ENCODE measurements at regions not wholly inside any gene's neighbourhood (a gene's known extent, or its start where the extent isn't known, plus 50 kb on each side); places are given as distances from the start of the nearest gene placed in this dataset.
"Not testable (repeated sequence)": the region's sequence is repeated elsewhere in the genome, so short reads cannot be mapped to it uniquely, and the experiment has no call there.

DNA sequence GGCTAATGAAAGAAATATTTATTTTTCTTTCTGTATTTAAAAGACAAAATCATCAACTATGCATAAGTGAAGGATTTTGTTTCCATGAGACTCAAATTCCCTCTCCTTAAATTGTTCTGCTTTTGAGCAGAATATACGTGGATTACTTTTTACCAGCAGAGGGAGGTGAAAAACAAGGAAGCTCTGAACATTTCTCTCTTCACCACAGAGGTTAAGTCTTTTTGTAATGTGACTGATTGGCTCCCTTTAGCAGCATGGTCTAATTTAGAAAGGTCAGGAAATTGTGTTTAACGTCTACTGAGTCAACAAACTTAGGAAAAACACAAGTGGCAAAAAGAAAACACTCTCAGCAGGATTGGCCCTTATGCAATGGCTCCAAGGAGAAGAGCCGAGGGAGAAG lies 55.1 kb upstream of the F9 start:
- no peak overlapping the region for H3K4me3 ChIP-seq (ENCODE audit: low read depth, low read length)

DNA sequence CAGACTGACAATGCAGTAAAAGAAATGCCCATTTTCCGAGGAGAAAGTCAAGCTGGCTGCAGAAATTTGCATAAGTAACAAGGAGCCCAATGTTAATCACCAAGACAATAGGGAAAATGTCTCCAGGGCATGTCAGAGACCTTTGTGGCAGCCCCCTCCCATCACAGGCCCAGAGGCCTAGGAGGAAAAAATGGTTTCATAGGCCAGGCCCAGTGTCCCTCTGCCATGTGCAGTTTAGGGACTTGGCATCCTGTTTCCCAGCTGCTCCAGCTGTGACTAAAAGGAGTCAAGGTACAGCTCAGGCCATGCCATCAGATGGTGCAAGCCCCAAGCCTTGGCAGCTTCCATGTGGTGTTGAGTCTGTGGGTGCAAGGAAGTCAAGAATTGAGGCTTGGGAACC lies 68.6 kb upstream of the F9 start:
- not testable (repeated sequence) for H3K4me3 ChIP-seq (ENCODE audit: low read depth, low read length)

DNA sequence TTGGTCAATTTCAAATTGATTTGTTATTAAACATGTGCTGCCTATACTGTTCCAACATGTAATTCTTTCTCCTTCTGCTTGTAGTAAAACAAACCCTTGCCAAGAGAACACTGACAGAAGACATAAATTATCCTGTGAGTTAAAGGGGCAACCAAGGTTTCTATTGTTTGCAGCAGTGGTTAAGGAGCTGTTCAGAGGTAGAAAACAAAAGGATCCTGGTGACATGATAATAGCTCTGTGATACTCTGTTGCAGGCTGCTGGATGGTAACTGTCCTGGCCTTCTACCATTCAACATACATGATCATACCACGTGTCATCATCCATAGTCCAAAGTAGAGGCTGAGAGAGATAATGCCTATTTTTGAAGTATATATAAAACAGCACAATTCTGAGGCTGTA lies 75.8 kb upstream of the F9 start:
- no peak overlapping the region for H3K4me3 ChIP-seq (ENCODE audit: low read depth, low read length)

DNA sequence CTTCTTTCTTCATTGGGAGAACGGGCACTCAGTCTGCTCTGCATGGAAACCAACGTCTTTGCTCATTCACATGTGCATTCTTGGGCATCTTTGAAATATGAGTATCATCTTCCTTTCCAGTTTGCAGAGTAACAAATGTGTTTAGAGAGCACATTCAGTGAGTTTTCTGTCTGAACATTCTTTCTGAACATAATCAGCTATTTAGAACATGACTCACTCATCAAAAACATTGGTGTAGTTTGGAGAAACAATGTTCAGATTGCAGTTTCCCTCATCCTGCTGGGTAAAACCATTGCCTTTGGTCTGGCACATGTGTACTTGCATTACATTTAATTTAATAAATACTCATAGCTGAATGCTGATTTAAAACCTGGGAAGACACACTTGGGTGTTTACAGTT lies 81.5 kb upstream of the F9 start:
- H3K4me3 ChIP-seq (ENCODE audit: low read depth, low read length), result no peak overlapping the region

DNA sequence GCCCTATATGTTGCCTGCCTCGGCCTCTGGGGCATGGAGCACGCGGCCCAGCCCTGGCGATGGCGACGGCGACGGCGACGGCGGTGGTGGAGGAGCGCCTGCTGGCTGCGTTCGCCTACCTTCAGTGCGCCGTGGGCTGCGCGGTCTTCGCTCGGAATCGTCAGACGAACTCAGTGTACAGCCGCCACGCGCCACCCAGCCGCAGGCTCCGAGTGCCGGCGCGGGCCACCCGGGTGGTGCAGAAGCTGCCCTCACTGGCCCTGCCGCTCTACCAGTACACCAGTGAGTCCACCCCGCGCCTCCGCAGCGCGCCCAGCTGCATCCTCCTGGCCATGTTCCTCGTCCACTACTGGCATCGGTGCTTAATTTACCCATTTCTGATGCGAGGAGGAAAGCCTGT lies 83.7 kb upstream of the F9 start:
- H3K4me3 ChIP-seq (ENCODE audit: low read depth, low read length), result no peak overlapping the region

DNA sequence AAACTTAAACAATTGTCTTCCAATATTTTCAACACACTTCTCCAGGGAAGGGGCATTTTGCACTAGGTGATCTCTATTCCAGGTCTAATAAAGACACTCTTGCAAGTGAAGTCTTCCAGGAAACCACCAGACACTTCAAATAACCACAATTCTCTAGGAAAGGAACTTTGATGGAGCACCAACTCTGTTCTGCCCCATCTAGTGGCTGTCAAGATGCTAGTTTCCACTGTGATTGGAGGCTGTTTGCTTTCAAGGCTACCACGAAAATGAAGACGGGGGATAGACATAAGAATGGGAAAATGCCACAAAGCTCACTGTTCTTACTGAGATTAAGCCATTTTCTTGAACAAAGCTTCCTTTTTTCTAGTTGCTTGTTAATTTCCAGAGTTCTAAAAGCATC lies 100.6 kb upstream of the F9 start:
- no peak overlapping the region for H3K4me3 ChIP-seq (ENCODE audit: low read depth, low read length)

DNA sequence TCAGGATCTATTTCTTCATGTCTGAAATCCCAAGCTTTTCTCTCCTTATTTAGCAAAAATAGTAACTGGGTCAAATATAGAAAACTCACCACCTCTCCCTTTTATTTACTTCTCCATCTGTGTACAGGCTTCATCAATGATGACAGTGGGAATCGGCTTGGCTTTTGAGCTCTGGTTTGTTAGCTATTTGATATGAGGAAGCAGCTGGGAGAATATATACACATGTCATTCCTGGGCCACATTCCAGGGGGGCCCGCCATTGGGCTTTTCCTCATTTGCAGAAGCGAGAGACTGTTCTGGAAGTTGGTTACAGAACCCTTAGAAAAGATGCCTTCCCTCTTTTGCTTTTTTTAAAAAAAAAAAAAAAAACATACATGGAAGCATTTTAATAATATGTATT lies 107.4 kb upstream of the F9 start:
- H3K4me3 ChIP-seq (ENCODE audit: low read depth, low read length), result no peak overlapping the region

DNA sequence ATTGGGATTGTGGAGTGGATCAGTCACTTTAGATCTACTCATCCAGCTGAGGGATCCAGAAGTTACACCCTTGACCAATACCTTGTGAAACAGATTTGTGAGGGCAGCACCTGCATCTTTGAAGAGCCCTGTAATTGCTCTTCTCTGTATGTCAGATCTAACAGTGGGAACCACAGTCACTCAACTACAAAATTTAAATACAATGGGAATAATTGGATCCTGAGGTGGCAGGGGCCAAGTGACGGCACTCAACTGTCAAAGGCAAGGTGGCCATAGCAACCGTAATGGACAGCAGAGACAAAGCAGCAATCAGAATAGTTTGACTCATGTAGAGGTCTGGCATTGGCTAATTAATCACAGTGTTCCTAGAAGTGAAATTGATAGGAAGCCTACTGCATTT lies 132.3 kb upstream of the F9 start:
- H3K4me3 ChIP-seq (ENCODE audit: low read depth, low read length), result not testable (repeated sequence)

DNA sequence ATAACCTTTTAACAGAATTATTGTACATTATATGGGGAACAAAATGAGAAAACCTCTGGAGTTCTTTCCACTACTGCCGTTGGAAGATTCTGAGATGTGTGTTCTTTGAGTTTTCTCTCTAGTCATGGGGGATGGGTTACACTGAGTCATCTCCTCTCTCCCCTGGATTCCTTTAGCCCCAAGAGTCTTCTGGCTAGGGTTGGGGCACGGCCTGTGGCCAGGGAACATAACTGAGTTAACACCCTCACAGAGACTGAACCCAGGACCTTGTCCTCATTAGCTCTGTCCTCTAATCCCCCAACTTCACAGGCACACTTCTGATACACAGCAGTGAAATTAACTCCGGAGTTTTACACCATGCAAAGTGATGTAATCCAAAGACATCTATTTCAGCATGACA lies 142.3 kb upstream of the F9 start:
- no peak overlapping the region for H3K4me3 ChIP-seq (ENCODE audit: low read depth, low read length)

DNA sequence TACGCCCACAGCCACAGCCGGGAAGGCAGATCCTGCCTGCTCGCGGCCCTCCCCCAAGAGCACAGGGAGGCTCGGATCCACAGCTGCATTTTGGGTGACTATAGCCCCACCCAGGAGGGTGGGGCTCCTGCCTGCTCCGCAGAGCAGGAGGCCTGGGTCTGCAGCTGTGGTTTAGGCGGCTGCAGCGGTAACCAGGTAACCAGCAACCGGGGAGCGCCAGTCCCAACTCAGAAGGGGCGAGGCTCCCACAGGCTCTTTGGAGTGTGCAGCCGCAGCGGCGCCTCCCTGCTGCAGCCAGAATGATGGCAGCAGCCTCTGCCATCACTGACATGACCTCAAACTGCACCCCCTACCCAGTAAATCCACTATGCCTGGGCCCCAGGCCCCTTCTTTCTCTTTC lies 148.0 kb upstream of the F9 start:
- H3K4me3 ChIP-seq (ENCODE audit: low read depth, low read length), result no peak overlapping the region

DNA sequence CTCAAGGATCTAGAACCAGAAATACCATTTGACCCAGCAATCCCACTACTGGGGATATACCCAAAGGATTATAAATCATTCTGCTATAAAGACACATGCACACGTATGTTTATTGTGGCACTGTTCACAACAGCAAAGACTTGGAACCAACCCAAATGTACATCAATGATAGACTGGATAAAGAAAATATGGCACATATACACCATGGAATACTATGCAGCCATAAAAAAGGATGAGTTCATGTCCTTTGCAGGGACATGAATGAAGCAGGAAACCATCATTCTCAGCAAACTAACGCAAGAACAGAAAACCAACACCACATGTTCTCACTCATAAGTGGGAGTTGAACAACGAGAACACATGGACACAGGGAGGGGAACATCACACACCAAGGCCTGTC lies 154.0 kb upstream of the F9 start:
- not testable (repeated sequence) for H3K4me3 ChIP-seq (ENCODE audit: low read depth, low read length)

DNA sequence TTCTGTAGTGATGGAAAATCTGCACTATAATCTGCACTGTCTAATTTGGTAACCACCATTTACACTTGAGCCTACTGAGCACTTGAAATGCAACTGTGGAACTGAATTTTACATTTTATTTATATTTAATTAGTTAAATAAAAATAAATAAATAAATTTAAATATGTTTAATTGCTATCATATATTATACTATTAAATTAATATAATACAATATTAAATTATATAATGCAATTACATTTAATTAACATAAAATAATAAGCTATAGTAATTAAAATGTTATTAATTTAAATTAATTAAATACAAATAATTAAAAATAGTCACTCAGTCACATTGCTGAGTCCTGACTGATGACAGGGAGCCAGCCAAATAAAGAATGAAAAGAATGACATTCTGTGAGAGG lies 170.2 kb upstream of the F9 start:
- H3K4me3 ChIP-seq (ENCODE audit: low read depth, low read length), result no peak overlapping the region

DNA sequence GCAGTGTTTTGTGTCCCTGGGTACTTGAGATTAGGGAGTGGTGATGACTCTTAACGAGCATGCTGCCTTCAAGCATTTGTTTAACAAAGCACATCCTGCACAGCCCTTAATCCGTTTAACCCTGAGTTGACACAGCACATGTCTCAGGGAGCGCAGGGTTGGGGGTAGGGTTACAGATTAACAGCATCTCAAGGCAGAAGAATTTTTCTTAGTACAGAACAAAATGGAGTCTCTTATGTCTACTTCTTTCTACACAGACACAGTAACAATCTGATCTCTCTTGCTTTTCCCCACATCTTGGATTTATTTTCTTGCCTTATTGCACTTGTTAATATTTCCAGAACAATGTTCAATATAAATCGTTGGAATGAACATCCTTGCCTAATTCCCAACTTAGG lies 187.9 kb upstream of the F9 start:
- H3K4me3 ChIP-seq (ENCODE audit: low read depth, low read length), result not testable (repeated sequence)

DNA sequence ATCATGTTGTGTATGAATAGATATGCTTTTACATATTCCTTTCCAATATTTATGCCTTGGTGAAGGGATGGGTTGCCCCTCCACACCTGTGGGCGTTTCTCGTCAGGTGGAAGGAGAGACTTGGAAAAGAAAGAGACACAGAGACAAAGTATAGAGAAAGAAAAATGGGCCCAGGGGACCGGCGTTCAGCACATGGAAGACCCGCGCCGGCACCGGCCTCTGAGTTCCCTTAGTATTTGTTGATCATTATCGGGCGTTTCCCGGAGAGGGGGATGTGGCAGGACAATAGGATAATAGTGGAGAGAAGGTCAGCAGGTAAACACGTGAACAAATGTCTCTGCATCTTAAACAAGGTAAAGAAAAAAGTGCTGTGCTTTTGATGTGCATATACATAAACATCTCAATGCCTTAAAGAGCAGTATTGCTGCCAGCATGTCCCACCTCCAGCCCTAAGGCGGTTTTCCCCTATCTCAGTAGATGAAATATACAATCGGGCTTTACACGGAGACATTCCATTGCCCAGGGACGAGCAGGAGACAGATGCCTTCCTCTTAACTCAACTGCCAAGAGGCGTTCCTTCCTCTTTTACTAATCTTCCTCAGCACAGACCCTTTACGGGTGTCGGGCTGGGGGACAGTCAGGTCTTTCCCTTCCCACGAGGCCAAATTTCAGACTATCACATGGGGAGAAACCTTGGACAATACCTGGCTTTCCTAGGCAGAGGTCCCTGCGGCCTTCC lies 188.5 kb upstream of the F9 start:
- not testable (repeated sequence) for H3K4me3 ChIP-seq (ENCODE audit: low read depth, low read length)

DNA sequence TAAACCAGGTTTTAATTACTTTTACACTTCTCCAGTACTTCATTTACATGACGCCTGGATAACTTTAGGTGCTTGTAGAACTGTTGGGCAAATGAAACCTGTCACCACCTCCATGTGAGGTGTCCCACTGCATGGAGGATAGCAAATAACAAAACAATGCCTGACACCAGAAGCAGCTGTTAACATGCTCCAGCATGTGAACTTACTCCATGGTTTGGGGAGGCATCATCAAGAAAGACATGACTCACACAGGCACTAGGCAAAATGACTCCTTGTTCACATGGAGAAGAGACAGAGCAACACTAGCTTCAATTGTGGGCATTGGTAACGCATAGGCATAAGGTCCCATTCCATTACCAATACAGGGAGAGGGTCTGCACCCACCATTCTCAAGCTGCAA lies 198.1 kb upstream of the F9 start:
- no peak overlapping the region for H3K4me3 ChIP-seq (ENCODE audit: low read depth, low read length)

DNA sequence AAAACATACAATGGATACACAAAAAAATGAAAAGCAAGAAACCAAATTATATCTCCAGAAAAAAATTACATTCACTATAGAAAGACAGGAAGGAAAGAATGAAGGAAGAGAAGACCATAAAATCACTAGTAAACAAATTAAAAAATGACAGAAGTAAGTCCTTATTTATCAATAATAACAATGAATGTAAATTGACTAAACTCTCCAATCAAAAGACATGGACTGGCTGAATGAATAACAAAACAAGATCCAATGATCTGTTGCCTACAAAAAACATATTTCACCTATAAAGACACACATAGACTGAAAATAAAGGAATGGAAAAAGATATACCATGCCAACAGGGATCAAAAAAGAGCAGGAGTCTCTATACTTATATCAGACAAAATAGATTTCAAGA lies 203.2 kb upstream of the F9 start:
- H3K4me3 ChIP-seq (ENCODE audit: low read depth, low read length), result no peak overlapping the region

DNA sequence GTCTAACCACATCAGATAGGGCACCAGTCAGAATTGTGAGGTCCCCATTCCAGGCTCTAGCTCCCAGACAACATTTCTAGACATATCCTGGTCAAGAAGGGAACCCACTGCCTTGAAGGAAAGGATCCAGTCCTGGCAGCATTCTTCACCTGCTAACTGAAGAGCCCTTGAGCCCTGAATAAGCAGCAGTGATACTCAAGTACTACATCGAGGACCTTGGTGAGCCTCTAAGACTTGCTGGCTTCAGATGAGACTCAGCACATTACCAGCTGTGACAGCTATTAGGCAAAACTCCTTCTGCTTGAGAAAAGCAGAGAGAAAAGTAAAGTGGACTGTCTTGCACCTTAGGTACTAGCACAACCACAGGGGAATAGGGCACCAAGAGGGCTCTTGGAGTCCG lies 205.8 kb upstream of the F9 start:
- no peak overlapping the region for H3K4me3 ChIP-seq (ENCODE audit: low read depth, low read length)

DNA sequence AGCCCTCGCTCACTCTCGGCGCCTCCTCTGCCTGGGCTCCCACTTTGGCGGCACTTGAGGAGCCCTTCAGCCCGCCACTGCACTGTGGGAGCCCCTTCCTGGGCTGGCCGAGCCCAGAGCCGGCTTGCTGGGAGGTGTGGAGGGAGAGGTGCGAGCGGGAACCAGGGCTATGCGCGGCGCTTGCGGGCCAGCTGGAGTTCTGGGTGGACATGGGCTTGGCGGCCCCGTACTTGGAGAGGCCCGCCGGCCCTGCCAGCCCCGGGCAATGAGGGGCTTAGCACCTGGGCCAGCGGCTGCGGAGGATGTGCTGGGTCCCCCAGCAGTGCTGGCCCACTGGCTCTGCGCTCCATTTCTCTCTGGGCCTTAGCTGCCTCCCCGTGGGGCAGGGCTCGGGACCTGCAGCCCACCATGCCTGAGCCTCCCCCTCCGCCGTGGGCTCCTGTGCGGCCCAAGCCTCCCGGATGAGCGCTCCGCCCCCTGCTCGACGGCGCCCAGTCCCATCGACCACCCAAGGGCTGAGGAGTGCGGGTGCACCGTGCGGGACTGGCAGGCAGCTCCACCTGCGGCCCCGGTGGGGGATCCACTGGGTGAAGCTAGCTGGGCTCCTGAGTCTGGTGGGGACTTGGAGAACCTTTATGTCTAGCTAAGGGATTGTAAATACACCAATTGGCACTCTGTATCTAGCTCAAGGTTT lies 209.7 kb upstream of the F9 start:
- H3K4me3 ChIP-seq (ENCODE audit: low read depth, low read length), result not testable (repeated sequence)

DNA sequence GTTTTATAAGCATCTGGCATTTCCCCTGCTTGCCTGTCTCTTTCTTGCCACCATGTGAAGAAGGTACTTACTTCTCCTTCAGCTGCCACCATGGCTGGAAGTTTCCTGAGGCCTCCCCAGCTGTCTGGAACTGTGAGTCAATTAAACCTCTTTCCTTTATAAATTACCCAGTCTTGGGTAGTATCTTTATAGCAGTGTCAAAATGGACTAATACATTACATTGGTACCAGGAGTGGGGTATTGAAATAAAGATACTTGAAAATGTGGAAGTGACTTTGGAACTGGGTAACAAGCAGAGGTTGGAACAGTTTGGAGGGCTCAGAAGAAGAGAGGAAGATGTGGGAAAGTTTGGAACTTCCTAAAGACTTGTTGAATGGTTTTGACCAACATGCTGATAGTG lies 223.9 kb upstream of the F9 start:
- not testable (repeated sequence) for H3K4me3 ChIP-seq (ENCODE audit: low read depth, low read length)

DNA sequence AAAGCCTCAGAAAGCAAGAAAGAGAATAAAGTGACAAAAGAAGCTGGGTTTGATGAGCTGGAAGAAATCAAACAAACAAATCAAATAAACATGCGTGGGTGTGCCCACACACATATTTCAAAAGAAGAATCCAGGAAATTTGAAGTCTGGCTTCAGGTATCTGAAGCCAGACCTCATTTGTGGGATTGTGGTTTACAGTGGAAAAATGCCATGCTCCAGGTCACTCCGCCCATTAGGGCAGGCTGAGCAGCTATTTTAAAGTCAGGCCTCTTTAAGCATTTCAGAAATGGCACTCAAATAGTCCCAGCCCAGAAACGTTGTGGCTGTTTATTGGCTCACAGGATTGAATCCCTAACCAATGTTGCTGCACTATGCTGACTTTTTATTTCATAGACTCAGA lies 226.1 kb upstream of the F9 start:
- H3K4me3 ChIP-seq (ENCODE audit: low read depth, low read length), result no peak overlapping the region

DNA sequence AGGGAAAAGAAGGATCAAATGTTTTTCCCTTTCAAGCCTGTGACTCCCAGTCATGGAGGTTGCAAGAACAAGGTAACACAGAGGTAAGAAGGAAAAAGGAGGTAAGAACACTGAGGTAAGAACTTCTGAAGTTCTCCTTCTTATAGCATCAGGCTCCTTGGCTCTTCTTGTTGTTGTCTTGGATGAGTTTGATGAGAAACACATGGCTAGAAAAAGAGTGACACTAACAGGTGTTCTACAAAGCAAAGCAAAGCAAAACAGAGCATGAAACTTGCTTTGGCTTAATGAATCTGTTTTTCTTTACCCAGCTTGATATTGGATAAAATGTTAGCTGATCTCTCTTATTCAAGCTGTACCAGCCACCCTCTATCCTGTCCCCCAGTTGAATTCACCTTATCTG lies 231.2 kb upstream of the F9 start:
- no peak overlapping the region for H3K4me3 ChIP-seq (ENCODE audit: low read depth, low read length)

DNA sequence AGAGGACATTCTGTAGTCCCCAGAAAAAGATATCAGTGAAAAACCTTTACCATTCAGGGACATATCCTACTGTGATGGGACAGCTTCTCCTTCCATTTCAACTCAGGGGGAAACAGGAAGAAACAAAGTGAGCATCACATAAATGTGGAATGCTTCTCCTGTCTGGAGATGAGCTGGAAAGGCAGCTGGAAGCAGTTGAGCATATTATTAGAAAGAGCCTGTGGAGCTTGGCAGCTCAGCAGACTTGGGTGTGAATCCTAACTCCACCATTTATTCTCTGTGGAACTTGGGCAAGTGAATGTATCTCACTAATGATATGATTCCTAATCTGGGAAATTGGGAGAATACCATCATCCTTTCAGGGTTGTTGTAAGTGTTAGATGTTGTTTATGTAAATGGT lies 232.1 kb upstream of the F9 start:
- H3K4me3 ChIP-seq (ENCODE audit: low read depth, low read length), result no peak overlapping the region

DNA sequence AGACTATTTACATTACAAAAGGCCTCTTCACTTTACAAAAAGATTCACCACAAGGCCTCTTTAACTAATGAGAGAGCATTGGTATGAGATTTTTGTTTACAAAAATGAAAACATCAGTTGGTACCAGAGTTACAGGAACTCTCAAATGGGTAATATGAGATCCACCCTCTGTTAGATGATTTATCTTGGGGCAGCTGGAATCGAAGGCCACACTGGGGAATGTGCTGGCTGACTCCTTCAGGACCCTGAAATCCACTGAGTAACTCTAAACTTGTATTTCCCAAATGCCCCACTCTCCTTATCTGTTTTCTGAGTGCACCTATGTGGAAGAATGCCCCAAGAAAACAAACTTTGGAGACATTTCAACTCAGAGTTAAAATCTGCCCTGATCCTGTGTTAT lies 232.9 kb upstream of the F9 start:
- no peak overlapping the region for H3K4me3 ChIP-seq (ENCODE audit: low read depth, low read length)

Data from iPS-11a (cell line).